ENCODE measurements at regions not wholly inside any gene's neighbourhood (a gene's known extent, or its start where the extent isn't known, plus 50 kb on each side); places are given as distances from the start of the nearest gene placed in this dataset.

DNA sequence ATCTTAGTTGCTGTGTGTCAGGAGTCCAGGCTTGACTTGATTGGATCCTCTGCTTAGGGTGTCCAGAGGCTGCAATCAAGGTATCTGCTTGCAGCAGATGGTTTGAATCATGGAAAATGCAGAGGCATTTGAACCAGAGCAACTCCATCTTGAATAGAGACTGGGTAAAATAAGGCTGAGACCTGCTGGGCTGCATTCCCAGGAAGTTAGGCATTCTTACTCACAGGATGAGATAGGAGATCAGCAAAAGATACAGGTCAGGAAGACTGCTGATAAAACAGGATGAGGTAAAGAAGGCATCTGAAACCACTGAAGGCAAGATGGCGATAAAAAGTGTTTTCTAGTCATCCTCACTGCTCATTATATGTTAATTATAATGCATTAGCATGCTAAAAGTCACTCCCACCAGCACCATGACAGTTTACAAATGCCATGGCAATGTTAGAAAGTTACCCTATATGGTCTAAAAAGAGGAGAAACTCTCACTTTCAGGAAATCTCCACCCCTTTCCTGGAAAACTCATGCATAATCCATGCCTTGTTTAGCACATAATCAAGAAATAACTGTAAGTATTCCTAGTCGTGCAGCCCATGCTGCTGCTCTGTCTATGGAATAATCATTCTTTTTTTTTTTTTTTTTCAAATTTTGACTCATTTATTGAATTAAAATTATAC is 218.3 kb upstream of the CPNE8 start:
- Histone ChIP-seq H3K4me3 (ENCODE audit: low read depth in 2 of 2, low read length in 1 of 2) (no peak overlapping the region), H3K9ac (no peak overlapping the region), H4K20me1 (ENCODE audit: insufficient read depth) (no peaks in the 10 kb centered on the region), H2AFZ (ENCODE audit: low read depth) (peak overlapping the region; percentile 52; the same call in 1 of the 2 replicates), H3K9me2 (no peaks in the 10 kb centered on the region), H3F3A (replicated peaks; ENCODE audit: insufficient read depth) (peaks cover 6% of the 10 kb centered on the region), H3K36me3 (replicated peaks in 1 of 2; ENCODE audit: control insufficient read depth in 1 of 2, insufficient read depth in 2 of 2, low read length in 1 of 2) (no peaks in the 10 kb centered on the region), H3K27me3 (ENCODE audit: insufficient read depth) (no peaks in the 10 kb centered on the region), H3K4me1 (ENCODE audit: control insufficient read depth in 1 of 2, insufficient read depth in 2 of 2, low read depth in 1 of 2, low read length in 1 of 2) (peaks cover 3 to 4% of the 10 kb centered on the region in 2 experiments; a peak in 1 of 4 replicates), H3K79me2 (ENCODE audit: insufficient read depth) (no peaks in the 10 kb centered on the region), H3K27ac (ENCODE audit: low read depth in 2 of 2, low read length in 1 of 2) (no peak overlapping the region), H3K4me2 (no peak overlapping the region), H3K9me3 (no peaks in the 10 kb centered on the region)
- 45% methylated on average over 2 of the region's 2 CpGs for WGBS (ENCODE audit: low lambda C conversion rate)
- ChIA-PET CTCF (interaction anchor here (0.6 to 1.2 kb wide), 3 partner anchors 22 to 87 kb away, joined by 3 read pairs; no protein-coding TSS in a partner anchor), POLR2A (no interaction called here)
- peak; percentile 69; the same call in 1 of the 2 replicates for TF ChIP-seq YY1 (IDR thresholded peaks at IDR 0.05; ENCODE audit: low read depth)
- peak in 1 of 2 experiments; percentile 31; a peak in 1 of 4 replicates for TF ChIP-seq EP300 (IDR thresholded peaks at IDR 0.05; ENCODE audit: borderline replicate concordance in 1 of 2, low read depth in 1 of 2, low read length in 1 of 2)
- TF ChIP-seq NFIC (IDR thresholded peaks at IDR 0.05; ENCODE audit: borderline replicate concordance), result 0 out of 2 replicates have a peak, but pooled peaks have one; percentile 25
- TF ChIP-seq FOSL2 (IDR thresholded peaks at IDR 0.05; ENCODE audit: borderline replicate concordance, low read depth), result peak; percentile 20; the same call in 1 of the 2 replicates
- no peak for TF ChIP-seq EZH2phosphoT487 (IDR thresholded peaks at IDR 0.05; ENCODE audit: borderline replicate concordance, low read depth)
- peak; percentile 56; the same call in 1 of the 2 replicates for TF ChIP-seq TCF12 (IDR thresholded peaks at IDR 0.05)
- no peak for TF ChIP-seq MEF2A (IDR thresholded peaks at IDR 0.05; ENCODE audit: borderline replicate concordance, low read depth)
- TF ChIP-seq, protein P1, sequence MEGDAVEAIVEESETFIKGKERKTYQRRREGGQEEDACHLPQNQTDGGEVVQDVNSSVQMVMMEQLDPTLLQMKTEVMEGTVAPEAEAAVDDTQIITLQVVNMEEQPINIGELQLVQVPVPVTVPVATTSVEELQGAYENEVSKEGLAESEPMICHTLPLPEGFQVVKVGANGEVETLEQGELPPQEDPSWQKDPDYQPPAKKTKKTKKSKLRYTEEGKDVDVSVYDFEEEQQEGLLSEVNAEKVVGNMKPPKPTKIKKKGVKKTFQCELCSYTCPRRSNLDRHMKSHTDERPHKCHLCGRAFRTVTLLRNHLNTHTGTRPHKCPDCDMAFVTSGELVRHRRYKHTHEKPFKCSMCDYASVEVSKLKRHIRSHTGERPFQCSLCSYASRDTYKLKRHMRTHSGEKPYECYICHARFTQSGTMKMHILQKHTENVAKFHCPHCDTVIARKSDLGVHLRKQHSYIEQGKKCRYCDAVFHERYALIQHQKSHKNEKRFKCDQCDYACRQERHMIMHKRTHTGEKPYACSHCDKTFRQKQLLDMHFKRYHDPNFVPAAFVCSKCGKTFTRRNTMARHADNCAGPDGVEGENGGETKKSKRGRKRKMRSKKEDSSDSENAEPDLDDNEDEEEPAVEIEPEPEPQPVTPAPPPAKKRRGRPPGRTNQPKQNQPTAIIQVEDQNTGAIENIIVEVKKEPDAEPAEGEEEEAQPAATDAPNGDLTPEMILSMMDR (IDR thresholded peaks at IDR 0.05), result no peak
- TF ChIP-seq, protein P2, sequence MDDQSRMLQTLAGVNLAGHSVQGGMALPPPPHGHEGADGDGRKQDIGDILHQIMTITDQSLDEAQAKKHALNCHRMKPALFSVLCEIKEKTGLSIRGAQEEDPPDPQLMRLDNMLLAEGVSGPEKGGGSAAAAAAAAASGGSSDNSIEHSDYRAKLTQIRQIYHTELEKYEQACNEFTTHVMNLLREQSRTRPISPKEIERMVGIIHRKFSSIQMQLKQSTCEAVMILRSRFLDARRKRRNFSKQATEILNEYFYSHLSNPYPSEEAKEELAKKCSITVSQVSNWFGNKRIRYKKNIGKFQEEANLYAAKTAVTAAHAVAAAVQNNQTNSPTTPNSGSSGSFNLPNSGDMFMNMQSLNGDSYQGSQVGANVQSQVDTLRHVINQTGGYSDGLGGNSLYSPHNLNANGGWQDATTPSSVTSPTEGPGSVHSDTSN (IDR thresholded peaks at IDR 0.05), result 0 out of 2 replicates have a peak, but pooled peaks have one; percentile 28
- no peak for DNase-seq

DNA sequence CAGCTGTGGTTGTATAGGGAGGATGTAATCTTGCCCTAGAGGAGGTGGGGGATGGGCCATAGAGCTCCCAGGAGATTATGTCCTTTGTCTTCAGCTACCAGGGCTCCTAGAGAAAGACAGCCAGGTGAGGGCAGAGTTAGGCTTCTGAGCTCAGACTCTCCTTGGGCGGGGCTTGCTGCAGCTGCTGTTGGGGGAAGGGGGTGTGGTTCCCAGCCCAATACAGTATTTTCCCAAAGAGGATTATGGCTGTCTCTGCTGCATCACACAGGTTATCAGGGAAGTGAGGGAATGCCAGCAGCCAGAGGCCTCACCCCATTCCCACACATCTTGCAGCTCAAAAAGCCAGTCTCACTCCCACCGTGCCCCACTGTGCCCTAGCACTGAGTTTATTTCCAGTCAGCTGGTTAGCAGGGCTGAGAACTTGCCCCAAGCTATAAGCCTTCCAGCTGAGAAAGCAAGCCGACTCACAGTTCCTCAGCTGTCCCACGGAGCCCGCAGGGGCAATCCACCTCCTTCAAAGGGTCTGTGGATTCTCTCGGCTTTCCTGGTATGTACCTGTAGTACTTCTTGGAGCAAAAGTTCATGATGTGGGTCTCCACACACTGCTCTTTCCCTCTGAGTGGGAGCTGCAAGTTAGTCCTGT is 217.3 kb upstream of the CPNE8 start:
- CTCF ChIA-PET, result interaction anchor here (0.6 to 2.0 kb wide), 5 partner anchors 15 to 86 kb away, joined by 3 to 4 read pairs (median 3); no protein-coding TSS in a partner anchor
- H3K9me3 ChIP-seq, result no peaks in the 10 kb centered on the region
- POLR2A ChIA-PET, result no interaction called here
- peaks cover 3 to 4% of the 10 kb centered on the region in 2 experiments; a peak in 1 of 4 replicates for H3K4me1 ChIP-seq (ENCODE audit: control insufficient read depth in 1 of 2, insufficient read depth in 2 of 2, low read depth in 1 of 2, low read length in 1 of 2)
- no peaks in the 10 kb centered on the region for H4K20me1 ChIP-seq (ENCODE audit: insufficient read depth)
- 81% methylated on average over 6 of the region's 6 CpGs for WGBS (ENCODE audit: low lambda C conversion rate)
- H3K9ac ChIP-seq, result no peak overlapping the region
- H3F3A ChIP-seq (replicated peaks; ENCODE audit: insufficient read depth), result peaks cover 6% of the 10 kb centered on the region
- H2AFZ ChIP-seq (ENCODE audit: low read depth), result peak overlapping the region; percentile 30; the same call in 1 of the 2 replicates
- TF ChIP-seq JUND (IDR thresholded peaks at IDR 0.05) (no peak), ELF1 (IDR thresholded peaks at IDR 0.05) (no peak), POLR2AphosphoS5 (IDR thresholded peaks at IDR 0.05; ENCODE audit: low read depth, low read length) (no peak), RXRA (IDR thresholded peaks at IDR 0.05; ENCODE audit: borderline replicate concordance, low read depth) (no peak), FOXM1 (IDR thresholded peaks at IDR 0.05; ENCODE audit: low read depth) (no peak), RCOR1 (IDR thresholded peaks at IDR 0.05; ENCODE audit: low read length) (no peak)
- TF ChIP-seq, protein P3, sequence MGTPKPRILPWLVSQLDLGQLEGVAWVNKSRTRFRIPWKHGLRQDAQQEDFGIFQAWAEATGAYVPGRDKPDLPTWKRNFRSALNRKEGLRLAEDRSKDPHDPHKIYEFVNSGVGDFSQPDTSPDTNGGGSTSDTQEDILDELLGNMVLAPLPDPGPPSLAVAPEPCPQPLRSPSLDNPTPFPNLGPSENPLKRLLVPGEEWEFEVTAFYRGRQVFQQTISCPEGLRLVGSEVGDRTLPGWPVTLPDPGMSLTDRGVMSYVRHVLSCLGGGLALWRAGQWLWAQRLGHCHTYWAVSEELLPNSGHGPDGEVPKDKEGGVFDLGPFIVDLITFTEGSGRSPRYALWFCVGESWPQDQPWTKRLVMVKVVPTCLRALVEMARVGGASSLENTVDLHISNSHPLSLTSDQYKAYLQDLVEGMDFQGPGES (IDR thresholded peaks at IDR 0.05; ENCODE audit: low read depth, low read length), result no peak
- no peak overlapping the region for H3K4me3 ChIP-seq (ENCODE audit: low read depth in 2 of 2, low read length in 1 of 2)
- DNase-seq, result no peak
- no peaks in the 10 kb centered on the region for H3K27me3 ChIP-seq (ENCODE audit: insufficient read depth)
- no peaks in the 10 kb centered on the region for H3K36me3 ChIP-seq (replicated peaks in 1 of 2; ENCODE audit: control insufficient read depth in 1 of 2, insufficient read depth in 2 of 2, low read length in 1 of 2)
- no peaks in the 10 kb centered on the region for H3K9me2 ChIP-seq
- no peak overlapping the region for H3K27ac ChIP-seq (ENCODE audit: low read depth in 2 of 2, low read length in 1 of 2)
- no peak overlapping the region for H3K4me2 ChIP-seq
- H3K79me2 ChIP-seq (ENCODE audit: insufficient read depth), result no peaks in the 10 kb centered on the region

Data from SK-N-SH (cell line).